Endodermal cell (in vitro differentiated cells): ENCODE measurements at regions not wholly inside any gene's neighbourhood (a gene's known extent, or its start where the extent isn't known, plus 50 kb on each side); places are given as distances from the start of the nearest gene placed in this dataset.

Source experiments
- DNase-seq: peaks from one replicate; pipeline ENCODE4 v3.0.0-alpha.2; 2017
- H3K27ac ChIP-seq: 2 replicates; pipeline ENCODE4 v1.5.1; 2013; ENCODE audit warnings: mild to moderate bottlenecking, low read depth, low read length, moderate library complexity
- H3K27me3 ChIP-seq: 2 replicates; pipeline ENCODE4 v1.6.1; 2013; ENCODE audit warnings: mild to moderate bottlenecking, low read length, moderate library complexity; ENCODE audit not compliant: insufficient read depth, control insufficient read depth, poor library complexity, severe bottlenecking
- H3K36me3 ChIP-seq: 2 replicates; pipeline ENCODE4 v1.7.0; 2013; ENCODE audit warnings: mild to moderate bottlenecking, low read length, moderate library complexity; ENCODE audit not compliant: control insufficient read depth, insufficient read depth
- H3K4me1 ChIP-seq: one replicate; pipeline ENCODE4 v1.7.0; 2013; ENCODE audit warnings: low read length; ENCODE audit not compliant: control insufficient read depth, insufficient read depth
- H3K4me3 ChIP-seq: 2 replicates; pipeline ENCODE4 v1.5.1; 2013; ENCODE audit warnings: mild to moderate bottlenecking, low read length, moderate library complexity
- H3K9ac ChIP-seq: 2 replicates; pipeline ENCODE4 v1.6.1; 2013; ENCODE audit warnings: mild to moderate bottlenecking, low read length, moderate library complexity; ENCODE audit not compliant: poor library complexity, severe bottlenecking; ENCODE audit errors: extremely low read depth
- H3K9me3 ChIP-seq: 2 replicates; pipeline ENCODE4 v1.6.1; 2013; ENCODE audit warnings: mild to moderate bottlenecking, low read length, moderate library complexity; ENCODE audit not compliant: control insufficient read depth
- H3K27ac Mint-ChIP-seq: 2 replicates; pipeline ENCODE4 v1.8.0; 2020; ENCODE audit warnings: mixed read lengths
- H3K27me3 Mint-ChIP-seq: 2 replicates; pipeline ENCODE4 v1.8.0; 2021; ENCODE audit warnings: mild to moderate bottlenecking, mixed read lengths; ENCODE audit not compliant: insufficient read depth
- H3K36me3 Mint-ChIP-seq: 2 replicates; pipeline ENCODE4 v1.8.0; 2020; ENCODE audit warnings: low read depth, mixed read lengths
- H3K4me1 Mint-ChIP-seq: 2 replicates; pipeline ENCODE4 v1.8.0; 2020; ENCODE audit warnings: mixed read lengths
- H3K4me3 Mint-ChIP-seq: 2 replicates; pipeline ENCODE4 v1.8.0; 2020; ENCODE audit warnings: mild to moderate bottlenecking, moderate library complexity, mixed read lengths
- H3K9me3 Mint-ChIP-seq: 2 replicates; pipeline ENCODE4 v1.8.0; 2020; ENCODE audit warnings: mild to moderate bottlenecking, mixed read lengths
- WGBS, 2 experiments: methylation state at CpG; one replicate each; pipeline versions ENCODE4 v1.1.5 to v1.1.7; 2013; ENCODE audit warnings: missing lambda C conversion rate in 2 of 2, mixed read lengths in 1 of 2; ENCODE audit not compliant: insufficient coverage in 1 of 2, insufficient read length in 1 of 2; 5-methylcytosine and 5-hydroxymethylcytosine counted together
- TF ChIP-seq, protein P1 (sequence below): fragments of 200-600 bp; sonication (generic); conservative IDR thresholded peaks from 2 replicates; pipeline ENCODE4 v1.5.0; 2021; ENCODE audit warnings: antibody characterized with exemption, mild to moderate bottlenecking

GRCh38 chr11:134580610-134580975 lies 168.6 kb upstream of the B3GAT1 start:
- Histone ChIP-seq H3K9me3 (no peaks in the 10 kb centered on the region), H3K4me3 (no peak overlapping the region), H3K9ac (no peak overlapping the region), H3K36me3 (no peaks in the 10 kb centered on the region), H3K4me1 (no peaks in the 10 kb centered on the region), H3K27ac (no peak overlapping the region), H3K27me3 (peaks cover 100% of the 10 kb centered on the region)
- Mint-ChIP-seq H3K27ac (no peak overlapping the region), H3K36me3 (no peaks in the 10 kb centered on the region), H3K9me3 (no peaks in the 10 kb centered on the region), H3K27me3 (peaks cover 99% of the 10 kb centered on the region), H3K4me3 (no peak overlapping the region), H3K4me1 (peaks cover 3% of the 10 kb centered on the region)
- TF ChIP-seq, protein P1, sequence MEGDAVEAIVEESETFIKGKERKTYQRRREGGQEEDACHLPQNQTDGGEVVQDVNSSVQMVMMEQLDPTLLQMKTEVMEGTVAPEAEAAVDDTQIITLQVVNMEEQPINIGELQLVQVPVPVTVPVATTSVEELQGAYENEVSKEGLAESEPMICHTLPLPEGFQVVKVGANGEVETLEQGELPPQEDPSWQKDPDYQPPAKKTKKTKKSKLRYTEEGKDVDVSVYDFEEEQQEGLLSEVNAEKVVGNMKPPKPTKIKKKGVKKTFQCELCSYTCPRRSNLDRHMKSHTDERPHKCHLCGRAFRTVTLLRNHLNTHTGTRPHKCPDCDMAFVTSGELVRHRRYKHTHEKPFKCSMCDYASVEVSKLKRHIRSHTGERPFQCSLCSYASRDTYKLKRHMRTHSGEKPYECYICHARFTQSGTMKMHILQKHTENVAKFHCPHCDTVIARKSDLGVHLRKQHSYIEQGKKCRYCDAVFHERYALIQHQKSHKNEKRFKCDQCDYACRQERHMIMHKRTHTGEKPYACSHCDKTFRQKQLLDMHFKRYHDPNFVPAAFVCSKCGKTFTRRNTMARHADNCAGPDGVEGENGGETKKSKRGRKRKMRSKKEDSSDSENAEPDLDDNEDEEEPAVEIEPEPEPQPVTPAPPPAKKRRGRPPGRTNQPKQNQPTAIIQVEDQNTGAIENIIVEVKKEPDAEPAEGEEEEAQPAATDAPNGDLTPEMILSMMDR, result no peak
- 95 to 96% methylated on average over 5 to 8 of the region's 8 CpGs for WGBS, 2 experiments
- no peak for DNase-seq

DNA sequence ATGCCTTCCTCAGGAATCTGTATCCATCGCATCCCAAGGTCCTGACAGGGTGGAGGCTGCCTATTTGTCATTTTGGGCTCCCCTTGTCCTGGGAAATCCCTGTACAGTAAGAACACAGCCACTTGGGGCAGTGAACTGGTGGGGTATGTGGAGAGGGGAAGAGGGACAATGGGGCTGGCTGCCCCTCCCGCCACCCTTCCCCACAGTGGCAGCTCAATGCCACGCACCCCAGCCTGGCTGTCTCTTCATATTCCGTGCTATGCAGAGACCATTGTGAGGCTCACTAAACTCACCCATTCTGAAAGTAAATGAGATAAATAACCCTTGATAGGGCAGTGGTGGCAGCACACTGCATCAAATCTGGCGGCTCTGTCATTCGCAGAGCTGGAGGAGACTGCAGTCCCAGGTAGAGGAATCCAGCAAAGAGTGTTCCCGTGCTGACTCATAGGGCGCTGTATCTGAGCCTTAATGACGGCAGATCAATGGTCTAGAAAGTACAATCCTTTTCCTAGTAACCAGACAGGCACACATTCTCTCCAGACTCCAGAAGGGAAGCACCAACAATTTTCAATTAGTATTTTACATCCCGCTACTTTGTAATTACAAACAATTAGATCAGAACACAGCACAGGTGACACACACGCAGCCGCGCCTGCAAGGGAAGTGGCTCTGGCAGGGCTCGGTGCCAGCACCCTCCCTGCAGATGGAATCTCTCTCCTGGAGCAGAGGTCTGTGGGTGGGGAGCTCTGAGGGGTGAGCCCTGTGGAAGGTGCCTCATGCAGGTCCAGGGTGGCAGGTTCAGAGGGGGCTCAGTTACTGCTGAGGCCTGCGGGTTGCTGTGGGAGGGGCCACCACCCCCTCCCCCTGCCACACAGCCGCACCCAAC lies 167.9 kb upstream of the B3GAT1 start:
- Histone ChIP-seq H3K27ac (no peak overlapping the region), H3K9me3 (no peaks in the 10 kb centered on the region), H3K4me3 (no peak overlapping the region), H3K4me1 (no peaks in the 10 kb centered on the region), H3K9ac (no peak overlapping the region), H3K36me3 (no peaks in the 10 kb centered on the region), H3K27me3 (peaks cover 99% of the 10 kb centered on the region)
- H3K36me3 Mint-ChIP-seq, result no peaks in the 10 kb centered on the region
- no peaks in the 10 kb centered on the region for H3K9me3 Mint-ChIP-seq
- no peak overlapping the region for H3K4me3 Mint-ChIP-seq
- DNase-seq, result peak; percentile 37
- peaks cover 5% of the 10 kb centered on the region for H3K4me1 Mint-ChIP-seq
- H3K27me3 Mint-ChIP-seq, result peaks cover 97% of the 10 kb centered on the region
- TF ChIP-seq, protein P1, result no peak
- WGBS, 2 experiments, result 82 to 92% methylated on average over 6 to 16 of the region's 16 CpGs
- no peak overlapping the region for H3K27ac Mint-ChIP-seq

GRCh38 chr11:134578807-134579723 lies 167.0 kb upstream of the B3GAT1 start:
- Histone ChIP-seq H3K9ac (no peak overlapping the region), H3K4me1 (no peaks in the 10 kb centered on the region), H3K9me3 (no peaks in the 10 kb centered on the region), H3K27ac (no peak overlapping the region), H3K27me3 (peaks cover 98% of the 10 kb centered on the region), H3K4me3 (no peak overlapping the region), H3K36me3 (no peaks in the 10 kb centered on the region)
- Mint-ChIP-seq H3K4me3 (no peak overlapping the region), H3K27ac (no peak overlapping the region), H3K36me3 (no peaks in the 10 kb centered on the region), H3K9me3 (no peaks in the 10 kb centered on the region), H3K27me3 (peaks cover 94% of the 10 kb centered on the region), H3K4me1 (peaks cover 5% of the 10 kb centered on the region)
- TF ChIP-seq, protein P1, result peak; percentile 47
- DNase-seq, result peak; percentile 54
- WGBS, 2 experiments, result 82 to 90% methylated on average over 14 to 22 of the region's 22 CpGs
